CD8-positive, alpha-beta memory T cell (primary cell): ENCODE measurements at regions not wholly inside any gene's neighbourhood (a gene's known extent, or its start where the extent isn't known, plus 50 kb on each side); places are given as distances from the start of the nearest gene placed in this dataset.

ENCODE experiments used
- CTCF ChIA-PET: fragments of 350-600 bp; sonication (Branson Sonifier 250); formaldehyde crosslinking; loops from one replicate; lab custom pipeline; 2021; ENCODE audit warnings: antibody characterized with exemption; lab: Charles Lee
- POLR2A ChIA-PET: fragments of 350-600 bp; sonication (Branson Sonifier 250); formaldehyde crosslinking; loops from one replicate; lab custom pipeline; 2021; ENCODE audit warnings: antibody characterized with exemption; lab: Charles Lee
- DNase-seq, 5 donors: peaks; one replicate each; pipeline versions ENCODE4 v3.0.0 to v3.0.0-alpha.2; 2020 to 2022; ENCODE audit warnings: mixed read lengths in 1 of 5
- H3K27ac ChIP-seq: one replicate; pipeline ENCODE4 v1.7.0; 2013; ENCODE audit warnings: low read depth, mild to moderate bottlenecking, low read length, moderate library complexity
- H3K27me3 ChIP-seq: 2 replicates; pipeline ENCODE4 v1.7.0; 2013; ENCODE audit warnings: low read length, mild to moderate bottlenecking; ENCODE audit not compliant: insufficient read depth, poor library complexity, severe bottlenecking
- H3K36me3 ChIP-seq: 2 replicates; pipeline ENCODE4 v1.7.0; 2013; ENCODE audit warnings: mild to moderate bottlenecking, low read length, moderate library complexity; ENCODE audit not compliant: insufficient read depth
- H3K4me1 ChIP-seq: 2 replicates; pipeline ENCODE4 v1.7.0; 2013; ENCODE audit warnings: mild to moderate bottlenecking, low read length, moderate library complexity; ENCODE audit not compliant: insufficient read depth
- H3K4me3 ChIP-seq: 2 replicates; pipeline ENCODE4 v1.7.0; 2013; ENCODE audit warnings: mild to moderate bottlenecking, low read length
- H3K9me3 ChIP-seq: 2 replicates; pipeline ENCODE4 v1.7.0; 2013; ENCODE audit warnings: mild to moderate bottlenecking, low read length
- H3K27ac Mint-ChIP-seq, 8 donors: one replicate each; pipeline ENCODE4 v1.8.0; 2020 to 2021; ENCODE audit warnings: mixed read lengths in 8 of 8, mild to moderate bottlenecking in 6 of 8, inconsistent platforms in 3 of 8, moderate library complexity in 3 of 8
- H3K27me3 Mint-ChIP-seq, 2 donors: one replicate each; pipeline ENCODE4 v1.8.0; 2020 to 2021; ENCODE audit warnings: mixed read lengths in 2 of 2, mild to moderate bottlenecking in 1 of 2, moderate library complexity in 1 of 2
- H3K36me3 Mint-ChIP-seq, 3 donors: one replicate each; pipeline ENCODE4 v1.8.0; 2020 to 2021; ENCODE audit warnings: mixed read lengths in 3 of 3, inconsistent platforms in 1 of 3, mild to moderate bottlenecking in 1 of 3
- H3K4me1 Mint-ChIP-seq, 3 donors: one replicate each; pipeline ENCODE4 v1.8.0; 2020 to 2021; ENCODE audit warnings: mixed read lengths in 3 of 3, inconsistent platforms in 1 of 3, mild to moderate bottlenecking in 1 of 3
- H3K4me3 Mint-ChIP-seq, 7 donors: one replicate each; pipeline ENCODE4 v1.8.0; 2020 to 2021; ENCODE audit warnings: mixed read lengths in 7 of 7, mild to moderate bottlenecking in 6 of 7, moderate library complexity in 4 of 7, inconsistent platforms in 2 of 7
- H3K9me3 Mint-ChIP-seq, 5 donors: one replicate each; pipeline ENCODE4 v1.8.0; 2020 to 2022; ENCODE audit warnings: mixed read lengths in 5 of 5, mild to moderate bottlenecking in 3 of 5, moderate library complexity in 2 of 5, inconsistent platforms in 1 of 5

GRCh38 chr2:149928011-149928410 is 340.4 kb upstream of the MMADHC start:
- peaks cover 0 to 15% (median 2%) of the 10 kb centered on the region in 5 donors for H3K9me3 Mint-ChIP-seq
- H3K27me3 Mint-ChIP-seq, result no peaks in the 10 kb centered on the region
- no peak overlapping the region for H3K4me3 ChIP-seq
- no peaks in the 10 kb centered on the region for H3K27me3 ChIP-seq
- no peaks in the 10 kb centered on the region for H3K36me3 Mint-ChIP-seq
- H3K4me3 Mint-ChIP-seq, result no peak overlapping the region
- no peaks in the 10 kb centered on the region for H3K36me3 ChIP-seq
- DNase-seq, result no peak
- H3K27ac ChIP-seq, result no peak overlapping the region
- H3K27ac Mint-ChIP-seq, result no peak overlapping the region
- no peaks in the 10 kb centered on the region for H3K4me1 ChIP-seq
- H3K4me1 Mint-ChIP-seq, result no peaks in the 10 kb centered on the region
- ChIA-PET CTCF (no interaction called here), POLR2A (no interaction called here)
- H3K9me3 ChIP-seq, result no peaks in the 10 kb centered on the region

- H3K36me3 ChIP-seq, result no peaks in the 10 kb centered on the region
- DNase-seq, result no peak
- H3K4me1 ChIP-seq, result no peaks in the 10 kb centered on the region
- CTCF ChIA-PET, result no interaction called here
- no peak overlapping the region for H3K4me3 ChIP-seq
- H3K27me3 Mint-ChIP-seq, result no peaks in the 10 kb centered on the region
- POLR2A ChIA-PET, result no interaction called here
- no peaks in the 10 kb centered on the region for H3K36me3 Mint-ChIP-seq
- H3K4me1 Mint-ChIP-seq, result no peaks in the 10 kb centered on the region
- no peak overlapping the region for H3K4me3 Mint-ChIP-seq
- H3K27me3 ChIP-seq, result no peaks in the 10 kb centered on the region
- H3K27ac ChIP-seq, result no peak overlapping the region
- H3K9me3 Mint-ChIP-seq, result peaks cover 0 to 19% (median 2%) of the 10 kb centered on the region in 5 donors
- no peaks in the 10 kb centered on the region for H3K9me3 ChIP-seq
- H3K27ac Mint-ChIP-seq, result no peak overlapping the region
Measured at GRCh38 chr2:149926149-149926548, 338.6 kb upstream of the MMADHC start.

- ChIA-PET POLR2A (no interaction called here), CTCF (no interaction called here)
- Histone ChIP-seq H3K4me3 (no peak overlapping the region), H3K4me1 (no peaks in the 10 kb centered on the region), H3K36me3 (no peaks in the 10 kb centered on the region), H3K9me3 (no peaks in the 10 kb centered on the region), H3K27ac (no peak overlapping the region), H3K27me3 (no peaks in the 10 kb centered on the region)
- Mint-ChIP-seq H3K27me3 (no peaks in the 10 kb centered on the region), H3K9me3 (peaks cover 5 to 28% (median 7%) of the 10 kb centered on the region in 5 donors), H3K27ac (no peak overlapping the region), H3K4me3 (no peak overlapping the region), H3K36me3 (no peaks in the 10 kb centered on the region), H3K4me1 (no peaks in the 10 kb centered on the region)
- no peak for DNase-seq
Measured at GRCh38 chr2:149924549-149925213, 337.1 kb upstream of the MMADHC start.

GRCh38 chr2:149924028-149924427 is 336.5 kb upstream of the MMADHC start:
- Histone ChIP-seq H3K36me3 (no peaks in the 10 kb centered on the region), H3K27ac (no peak overlapping the region), H3K9me3 (no peaks in the 10 kb centered on the region), H3K4me3 (no peak overlapping the region), H3K4me1 (no peaks in the 10 kb centered on the region), H3K27me3 (no peaks in the 10 kb centered on the region)
- no peaks in the 10 kb centered on the region for H3K36me3 Mint-ChIP-seq
- ChIA-PET CTCF (no interaction called here), POLR2A (no interaction called here)
- H3K27me3 Mint-ChIP-seq, result no peaks in the 10 kb centered on the region
- H3K4me1 Mint-ChIP-seq, result no peaks in the 10 kb centered on the region
- H3K9me3 Mint-ChIP-seq, result peaks cover 7 to 32% (median 7%) of the 10 kb centered on the region in 5 donors
- no peak overlapping the region for H3K27ac Mint-ChIP-seq
- no peak overlapping the region for H3K4me3 Mint-ChIP-seq
- no peak for DNase-seq

- ChIA-PET POLR2A (no interaction called here), CTCF (no interaction called here)
- DNase-seq, result no peak
- Mint-ChIP-seq H3K4me3 (no peak overlapping the region), H3K27ac (no peak overlapping the region), H3K36me3 (no peaks in the 10 kb centered on the region), H3K27me3 (no peaks in the 10 kb centered on the region), H3K9me3 (peaks cover 7 to 29% (median 8%) of the 10 kb centered on the region in 5 donors), H3K4me1 (no peaks in the 10 kb centered on the region)
- Histone ChIP-seq H3K27ac (no peak overlapping the region), H3K4me3 (no peak overlapping the region), H3K9me3 (no peaks in the 10 kb centered on the region), H3K36me3 (no peaks in the 10 kb centered on the region), H3K4me1 (no peaks in the 10 kb centered on the region), H3K27me3 (no peaks in the 10 kb centered on the region)
Measured at GRCh38 chr2:149921911-149922616, 334.5 kb upstream of the MMADHC start.

- DNase-seq, result no peak
- Mint-ChIP-seq H3K27ac (no peak overlapping the region), H3K9me3 (peaks cover 7 to 39% (median 8%) of the 10 kb centered on the region in 5 donors), H3K36me3 (no peaks in the 10 kb centered on the region), H3K4me1 (no peaks in the 10 kb centered on the region), H3K27me3 (no peaks in the 10 kb centered on the region), H3K4me3 (no peak overlapping the region)
- Histone ChIP-seq H3K4me1 (no peaks in the 10 kb centered on the region), H3K4me3 (no peak overlapping the region), H3K27ac (no peak overlapping the region), H3K27me3 (no peaks in the 10 kb centered on the region), H3K9me3 (no peaks in the 10 kb centered on the region), H3K36me3 (no peaks in the 10 kb centered on the region)
- ChIA-PET POLR2A (no interaction called here), CTCF (no interaction called here)
Measured at GRCh38 chr2:149920389-149920788, 332.8 kb upstream of the MMADHC start.

GRCh38 chr2:149915151-149915550 is 327.6 kb upstream of the MMADHC start:
- Mint-ChIP-seq H3K9me3 (peaks cover 4 to 28% (median 9%) of the 10 kb centered on the region in 5 donors), H3K36me3 (no peaks in the 10 kb centered on the region), H3K27ac (no peak overlapping the region), H3K4me3 (no peak overlapping the region), H3K4me1 (no peaks in the 10 kb centered on the region), H3K27me3 (no peaks in the 10 kb centered on the region)
- Histone ChIP-seq H3K4me3 (no peak overlapping the region), H3K4me1 (no peaks in the 10 kb centered on the region), H3K9me3 (no peaks in the 10 kb centered on the region), H3K27ac (no peak overlapping the region), H3K36me3 (no peaks in the 10 kb centered on the region), H3K27me3 (no peaks in the 10 kb centered on the region)
- POLR2A ChIA-PET, result no interaction called here
- DNase-seq, result no peak
- CTCF ChIA-PET, result no interaction called here

- no peak for DNase-seq
- Histone ChIP-seq H3K27me3 (no peaks in the 10 kb centered on the region), H3K36me3 (no peaks in the 10 kb centered on the region), H3K9me3 (no peaks in the 10 kb centered on the region), H3K27ac (no peak overlapping the region), H3K4me3 (no peak overlapping the region), H3K4me1 (no peaks in the 10 kb centered on the region)
- peaks cover 2 to 11% (median 4%) of the 10 kb centered on the region in 5 donors for H3K9me3 Mint-ChIP-seq
- no peak overlapping the region for H3K4me3 Mint-ChIP-seq
- no peaks in the 10 kb centered on the region for H3K27me3 Mint-ChIP-seq
- no peak overlapping the region for H3K27ac Mint-ChIP-seq
- no peaks in the 10 kb centered on the region for H3K4me1 Mint-ChIP-seq
- CTCF ChIA-PET, result no interaction called here
- no peaks in the 10 kb centered on the region for H3K36me3 Mint-ChIP-seq
- POLR2A ChIA-PET, result no interaction called here
Measured at GRCh38 chr2:149908726-149909683, 321.4 kb upstream of the MMADHC start.
